ENCODE measurements at regions not wholly inside any gene's neighbourhood (a gene's known extent, or its start where the extent isn't known, plus 50 kb on each side); places are given as distances from the start of the nearest gene placed in this dataset.

DNA sequence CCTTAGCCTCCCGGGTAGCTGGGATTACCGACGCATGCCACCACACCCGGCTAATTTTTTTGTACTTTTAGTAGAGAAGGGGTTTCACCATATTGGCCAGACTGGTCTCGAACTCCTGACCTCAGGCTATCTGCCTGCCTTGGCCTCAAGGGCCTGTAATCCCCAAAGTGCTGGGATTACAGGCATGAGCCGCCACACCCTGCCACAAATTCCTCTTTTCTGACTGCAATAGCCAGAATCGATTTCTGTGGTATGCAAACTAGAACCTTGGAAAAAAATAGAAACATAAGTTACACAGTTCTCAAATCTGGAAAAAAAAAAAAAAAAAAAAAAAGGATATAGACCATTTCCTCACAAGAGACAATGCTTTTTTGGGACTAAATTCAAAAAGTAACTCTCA lies 184.6 kb upstream of the EGLN3 start:
- no peaks in the 10 kb centered on the region for H3K9me3 ChIP-seq

DNA sequence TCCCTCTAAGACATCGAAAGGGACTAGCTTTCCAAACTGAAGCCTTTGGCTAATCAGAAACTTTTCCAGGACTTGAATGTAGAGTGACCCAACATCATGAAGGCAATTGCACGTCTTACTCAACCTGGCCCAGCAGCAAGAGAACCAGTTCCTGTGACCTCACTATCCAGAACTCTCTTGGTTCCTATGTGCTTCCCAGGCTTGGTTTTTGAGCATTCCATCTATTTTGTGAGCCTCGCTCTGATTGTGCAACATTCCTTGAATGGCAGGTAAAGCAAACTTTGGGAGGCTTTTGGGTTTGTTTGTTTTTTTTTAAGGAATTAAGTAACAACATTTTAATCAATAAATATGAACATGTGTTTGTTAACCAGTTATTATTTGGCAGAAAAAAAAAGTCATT lies 183.6 kb upstream of the EGLN3 start:
- Histone ChIP-seq H3K9me3 (no peaks in the 10 kb centered on the region), H3K27me3 (no peaks in the 10 kb centered on the region), H3K27ac (no peak overlapping the region), H3K4me1 (ENCODE audit: insufficient read depth) (no peaks in the 10 kb centered on the region), H3K36me3 (no peaks in the 10 kb centered on the region), H3K4me3 (no peak overlapping the region)
- intact Hi-C loops (cut with DNase I): no loop called here
- no peak for DNase-seq
- 91 to 92% (median 92%) methylated on average over 3 of the region's 3 CpGs for WGBS, 3 donors
- no peak for TF ChIP-seq EP300 (IDR thresholded peaks at IDR 0.05)
- TF ChIP-seq, protein P1, sequence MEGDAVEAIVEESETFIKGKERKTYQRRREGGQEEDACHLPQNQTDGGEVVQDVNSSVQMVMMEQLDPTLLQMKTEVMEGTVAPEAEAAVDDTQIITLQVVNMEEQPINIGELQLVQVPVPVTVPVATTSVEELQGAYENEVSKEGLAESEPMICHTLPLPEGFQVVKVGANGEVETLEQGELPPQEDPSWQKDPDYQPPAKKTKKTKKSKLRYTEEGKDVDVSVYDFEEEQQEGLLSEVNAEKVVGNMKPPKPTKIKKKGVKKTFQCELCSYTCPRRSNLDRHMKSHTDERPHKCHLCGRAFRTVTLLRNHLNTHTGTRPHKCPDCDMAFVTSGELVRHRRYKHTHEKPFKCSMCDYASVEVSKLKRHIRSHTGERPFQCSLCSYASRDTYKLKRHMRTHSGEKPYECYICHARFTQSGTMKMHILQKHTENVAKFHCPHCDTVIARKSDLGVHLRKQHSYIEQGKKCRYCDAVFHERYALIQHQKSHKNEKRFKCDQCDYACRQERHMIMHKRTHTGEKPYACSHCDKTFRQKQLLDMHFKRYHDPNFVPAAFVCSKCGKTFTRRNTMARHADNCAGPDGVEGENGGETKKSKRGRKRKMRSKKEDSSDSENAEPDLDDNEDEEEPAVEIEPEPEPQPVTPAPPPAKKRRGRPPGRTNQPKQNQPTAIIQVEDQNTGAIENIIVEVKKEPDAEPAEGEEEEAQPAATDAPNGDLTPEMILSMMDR (IDR thresholded peaks at IDR 0.05): no peak

More for the DNA sequence above, 184.6 kb upstream of the EGLN3 start:
- H3K36me3 ChIP-seq: no peaks in the 10 kb centered on the region
- H3K4me3 ChIP-seq: no peak overlapping the region
- no peaks in the 10 kb centered on the region for H3K4me1 ChIP-seq (ENCODE audit: insufficient read depth)
- no peak for DNase-seq
- no peaks in the 10 kb centered on the region for H3K27me3 ChIP-seq
- no peak for TF ChIP-seq EP300 (IDR thresholded peaks at IDR 0.05)
- no peak for TF ChIP-seq POLR2A (IDR thresholded peaks at IDR 0.05)
- TF ChIP-seq, protein P1 (IDR thresholded peaks at IDR 0.05): no peak
- H3K27ac ChIP-seq: no peak overlapping the region
- intact Hi-C loops (cut with DNase I): no loop called here
- WGBS, 3 donors: 86 to 88% (median 87%) methylated on average over 7 of the region's 7 CpGs

DNA sequence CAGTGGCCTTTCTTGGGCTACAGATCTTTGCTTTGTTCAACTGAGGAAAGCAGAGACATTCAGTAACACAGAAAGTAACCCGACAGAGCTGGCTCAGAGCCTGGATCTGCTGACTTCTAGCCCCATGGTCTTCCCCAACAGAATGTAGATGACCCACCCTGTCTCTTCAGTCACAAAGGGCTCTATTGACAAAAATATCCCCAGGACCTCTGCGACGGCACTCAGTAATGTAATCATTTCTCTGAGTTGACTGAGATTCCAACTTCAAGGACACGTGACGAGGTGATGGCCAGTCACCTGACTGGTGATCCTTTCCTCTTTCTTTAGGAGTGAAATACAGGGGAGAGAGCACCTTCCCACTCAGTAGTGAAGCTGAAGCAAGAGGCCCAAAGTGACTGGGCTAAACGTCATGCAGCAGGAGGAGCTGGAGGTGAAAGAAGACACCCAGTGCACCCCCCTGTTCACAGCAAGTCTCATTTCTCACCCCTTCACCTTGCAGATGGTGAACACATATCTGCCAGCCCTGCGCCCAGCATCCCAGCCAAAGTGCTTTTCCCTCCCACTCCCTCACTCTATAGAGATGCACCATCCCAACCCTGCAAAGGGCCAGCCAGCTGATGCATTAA lies 179.2 kb upstream of the EGLN3 start:
- Histone ChIP-seq H3K9me3 (no peaks in the 10 kb centered on the region), H3K4me1 (ENCODE audit: insufficient read depth) (no peaks in the 10 kb centered on the region), H3K4me3 (no peak overlapping the region), H3K36me3 (no peaks in the 10 kb centered on the region), H3K27ac (no peak overlapping the region), H3K27me3 (no peaks in the 10 kb centered on the region)
- intact Hi-C loops (cut with DNase I): no loop called here
- TF ChIP-seq, protein P1 (IDR thresholded peaks at IDR 0.05): no peak
- TF ChIP-seq POLR2A (IDR thresholded peaks at IDR 0.05): no peak
- no peak for TF ChIP-seq EP300 (IDR thresholded peaks at IDR 0.05)
- DNase-seq: no peak
- WGBS, 3 donors: 70 to 77% (median 75%) methylated on average over 7 of the region's 7 CpGs

DNA sequence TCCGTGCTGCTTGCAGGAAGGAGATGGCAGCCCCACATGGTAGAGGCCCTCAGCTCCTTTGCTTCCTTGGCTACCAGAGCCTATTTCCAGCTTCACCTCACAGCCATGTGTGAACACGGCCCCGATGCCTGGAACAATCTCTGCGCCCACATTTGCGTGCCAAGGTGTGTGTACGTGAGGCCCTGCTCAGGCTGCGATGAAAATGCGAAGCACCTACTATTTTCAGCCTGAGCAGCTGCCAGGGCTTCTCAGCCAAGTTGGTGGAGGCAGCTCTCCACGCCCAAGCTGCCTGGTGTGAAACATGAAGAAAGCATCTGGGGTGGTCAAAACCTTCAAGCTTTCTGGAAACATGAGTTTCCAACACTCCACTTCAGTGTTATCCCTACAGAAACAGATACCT lies 177.8 kb upstream of the EGLN3 start:
- no peak overlapping the region for H3K27ac ChIP-seq
- intact Hi-C loops (cut with DNase I): no loop called here
- no peaks in the 10 kb centered on the region for H3K36me3 ChIP-seq
- DNase-seq: no peak
- H3K4me3 ChIP-seq: no peak overlapping the region
- TF ChIP-seq EP300 (IDR thresholded peaks at IDR 0.05) (no peak), POLR2A (IDR thresholded peaks at IDR 0.05) (no peak)
- TF ChIP-seq, protein P1 (IDR thresholded peaks at IDR 0.05): no peak
- 90 to 95% (median 93%) methylated on average over 9 of the region's 9 CpGs for WGBS, 3 donors
- H3K9me3 ChIP-seq: no peaks in the 10 kb centered on the region
- H3K27me3 ChIP-seq: no peaks in the 10 kb centered on the region
- no peaks in the 10 kb centered on the region for H3K4me1 ChIP-seq (ENCODE audit: insufficient read depth)
